CD14-positive monocyte (primary cell): ENCODE measurements at regions not wholly inside any gene's neighbourhood (a gene's known extent, or its start where the extent isn't known, plus 50 kb on each side); places are given as distances from the start of the nearest gene placed in this dataset.

Experiments
- DNase-seq, 3 donors: peaks; one replicate each; pipeline ENCODE4 v3.0.0-alpha.2; 2011 to 2022
- H2AFZ ChIP-seq: 2 replicates; pipeline ENCODE4 v1.6.0; 2012; ENCODE audit warnings: mild to moderate bottlenecking, low read depth, low read length, inconsistent platforms; ENCODE audit not compliant: insufficient read depth, poor library complexity, severe bottlenecking
- H3K27ac ChIP-seq, 2 donors: 1 replicate in 1 of 2; 2 replicates in 1 of 2; pipeline ENCODE4 v1.5.1; 2012 to 2013; ENCODE audit warnings: low read length in 2 of 2, control low read depth in 1 of 2, inconsistent platforms in 1 of 2, low read depth in 1 of 2, mild to moderate bottlenecking in 1 of 2
- H3K27me3 ChIP-seq, 2 donors: one replicate each; pipeline versions ENCODE4 v1.6.0 to v1.6.1; 2011 to 2013; ENCODE audit warnings: low read length in 2 of 2; ENCODE audit not compliant: control insufficient read depth in 2 of 2, insufficient read depth in 2 of 2
- H3K36me3 ChIP-seq, 2 donors: replicated peaks in 1 of 2; 1 replicate in 1 of 2; 2 replicates in 1 of 2; pipeline versions ENCODE4 v1.5.1 to v1.6.1; 2012 to 2013; ENCODE audit warnings: low read length in 2 of 2, control low read depth in 1 of 2, inconsistent platforms in 1 of 2, mild to moderate bottlenecking in 1 of 2; ENCODE audit not compliant: insufficient read depth in 2 of 2, control insufficient read depth in 1 of 2
- H3K4me1 ChIP-seq, 2 donors: 1 replicate in 1 of 2; 2 replicates in 1 of 2; pipeline versions ENCODE4 v1.5.1 to v1.6.1; 2012 to 2013; ENCODE audit warnings: low read length in 2 of 2, control low read depth in 1 of 2, inconsistent platforms in 1 of 2, mild to moderate bottlenecking in 1 of 2, moderate library complexity in 1 of 2; ENCODE audit not compliant: insufficient read depth in 2 of 2, control insufficient read depth in 1 of 2
- H3K4me2 ChIP-seq: replicated peaks from 2 replicates; pipeline ENCODE3; 2012; ENCODE audit warnings: low read length, moderate library complexity, mild to moderate bottlenecking; ENCODE audit not compliant: poor library complexity, severe bottlenecking; ENCODE audit errors: extremely low read depth
- H3K4me3 ChIP-seq, 3 experiments: fragments of 200-600 bp in 1 of 3; sonication (generic) in 1 of 3; replicated peaks in 1 of 3; 1 replicate in 2 of 3; 2 replicates in 1 of 3; pipeline ENCODE4 v1.5.1; 2011 to 2013; ENCODE audit warnings: low read length in 3 of 3, mild to moderate bottlenecking in 3 of 3, control low read depth in 2 of 3, low read depth in 2 of 3, inconsistent platforms in 1 of 3, moderate library complexity in 1 of 3
- H3K79me2 ChIP-seq: 2 replicates; pipeline ENCODE4 v1.6.0; 2012; ENCODE audit warnings: mild to moderate bottlenecking, control low read depth, inconsistent platforms, low read length, moderate library complexity; ENCODE audit not compliant: insufficient read depth
- H3K9ac ChIP-seq: 2 replicates; pipeline ENCODE4 v1.6.0; 2017; ENCODE audit warnings: low read length, mild to moderate bottlenecking; ENCODE audit not compliant: insufficient read depth, poor library complexity, severe bottlenecking
- H3K9me3 ChIP-seq, 2 donors: replicated peaks in 1 of 2; 1 replicate in 1 of 2; 2 replicates in 1 of 2; pipeline versions ENCODE4 v1.5.1 to v1.6.1; 2012 to 2013; ENCODE audit warnings: low read length in 2 of 2, control low read depth in 1 of 2; ENCODE audit not compliant: control insufficient read depth in 1 of 2, insufficient read depth in 1 of 2
- H4K20me1 ChIP-seq: 2 replicates; pipeline ENCODE4 v1.6.0; 2012; ENCODE audit warnings: mild to moderate bottlenecking, low read length, control low read depth, moderate library complexity; ENCODE audit not compliant: insufficient read depth
- H3K27ac Mint-ChIP-seq, 7 donors: one replicate each; pipeline ENCODE4 v1.8.0; 2020; ENCODE audit warnings: mild to moderate bottlenecking in 7 of 7, mixed read lengths in 7 of 7, moderate library complexity in 6 of 7, inconsistent platforms in 2 of 7
- H3K27me3 Mint-ChIP-seq, 3 donors: one replicate each; pipeline ENCODE4 v1.8.0; 2021 to 2022; ENCODE audit warnings: low read depth in 3 of 3, mild to moderate bottlenecking in 3 of 3, mixed read lengths in 3 of 3, moderate library complexity in 3 of 3, inconsistent platforms in 1 of 3
- H3K36me3 Mint-ChIP-seq, 2 donors: one replicate each; pipeline ENCODE4 v1.8.0; 2020; ENCODE audit warnings: mixed read lengths in 2 of 2, inconsistent platforms in 1 of 2, mild to moderate bottlenecking in 1 of 2
- H3K4me1 Mint-ChIP-seq: one replicate; pipeline ENCODE4 v1.8.0; 2020; ENCODE audit warnings: mild to moderate bottlenecking, mixed read lengths
- H3K4me3 Mint-ChIP-seq, 2 donors: one replicate each; pipeline ENCODE4 v1.8.0; 2020; ENCODE audit warnings: mild to moderate bottlenecking in 2 of 2, mixed read lengths in 2 of 2, moderate library complexity in 1 of 2
- H3K9me3 Mint-ChIP-seq, 7 donors: one replicate each; pipeline ENCODE4 v1.8.0; 2020 to 2022; ENCODE audit warnings: mixed read lengths in 7 of 7, mild to moderate bottlenecking in 6 of 7, moderate library complexity in 6 of 7, inconsistent platforms in 2 of 7
- WGBS: methylation state at CpG from one replicate; pipeline ENCODE4 v1.1.5; 2013; ENCODE audit warnings: missing lambda C conversion rate; ENCODE audit not compliant: insufficient coverage; 5-methylcytosine and 5-hydroxymethylcytosine counted together
- intact Hi-C, 2 donors: fragments of 100-400 bp; cut with micrococcal nuclease; formaldehyde crosslinking; loops; one replicate each; pipeline versions ENCODE4 v1.15.0 to v1.15.1; 2023
- TF ChIP-seq, protein P1 (sequence below): fragments of 200-600 bp; IDR thresholded peaks from one replicate; pipeline ENCODE4 v1.8.0; 2022; ENCODE audit warnings: antibody characterized with exemption, mild to moderate bottlenecking

DNA sequence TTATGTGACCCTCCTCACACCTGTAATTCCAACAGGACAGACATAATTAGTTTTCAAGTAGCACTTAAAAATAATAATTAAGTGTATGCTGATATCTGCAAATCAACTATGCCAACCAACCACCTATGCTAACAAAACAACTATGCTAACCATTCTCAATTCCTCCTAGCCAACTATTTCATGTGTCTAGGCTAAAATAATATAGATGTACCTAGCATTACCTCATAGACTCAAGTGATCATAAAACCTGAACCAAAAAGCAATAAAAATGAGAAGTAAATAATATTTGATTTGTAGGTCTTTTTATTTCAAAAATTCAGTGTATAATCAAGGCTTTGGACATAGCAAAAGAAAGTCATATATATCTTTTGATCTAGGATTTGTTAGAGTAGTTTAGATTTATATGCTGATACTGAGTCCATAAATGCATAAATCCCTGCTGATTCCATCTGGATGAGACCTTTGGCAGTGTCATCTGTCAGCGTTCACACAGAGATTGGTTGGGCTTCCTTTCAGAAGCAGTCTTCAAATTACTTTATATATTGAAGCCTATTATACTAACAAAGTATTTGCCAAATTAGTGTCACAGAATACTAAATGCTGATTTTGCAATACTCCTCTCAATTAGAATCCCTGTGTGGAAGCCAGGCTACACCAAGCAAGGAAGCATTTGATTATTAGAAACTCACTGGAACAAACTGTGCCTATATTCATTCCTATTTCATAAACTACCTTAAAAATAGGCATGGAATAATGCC lies 101.4 kb upstream of the PPM1H start:
- no peaks in the 10 kb centered on the region for H3K4me1 ChIP-seq
- 83% methylated on average over 1 of the region's 1 CpG for WGBS
- no peaks in the 10 kb centered on the region for H3K36me3 ChIP-seq
- no peak overlapping the region for H3K4me2 ChIP-seq
- H2AFZ ChIP-seq = no peak overlapping the region
- H3K9me3 Mint-ChIP-seq = peaks cover 0 to 7% (median 1%) of the 10 kb centered on the region in 7 donors
- H3K27ac Mint-ChIP-seq = no peak overlapping the region
- no peaks in the 10 kb centered on the region for H3K36me3 Mint-ChIP-seq
- no peak overlapping the region for H3K9ac ChIP-seq
- H4K20me1 ChIP-seq = no peaks in the 10 kb centered on the region
- no peaks in the 10 kb centered on the region for H3K4me1 Mint-ChIP-seq
- H3K9me3 ChIP-seq = no peaks in the 10 kb centered on the region
- intact Hi-C loops = no loop called here
- H3K4me3 ChIP-seq = no peak overlapping the region
- no peaks in the 10 kb centered on the region for H3K27me3 Mint-ChIP-seq
- H3K27me3 ChIP-seq = no peaks in the 10 kb centered on the region
- TF ChIP-seq, protein P1, sequence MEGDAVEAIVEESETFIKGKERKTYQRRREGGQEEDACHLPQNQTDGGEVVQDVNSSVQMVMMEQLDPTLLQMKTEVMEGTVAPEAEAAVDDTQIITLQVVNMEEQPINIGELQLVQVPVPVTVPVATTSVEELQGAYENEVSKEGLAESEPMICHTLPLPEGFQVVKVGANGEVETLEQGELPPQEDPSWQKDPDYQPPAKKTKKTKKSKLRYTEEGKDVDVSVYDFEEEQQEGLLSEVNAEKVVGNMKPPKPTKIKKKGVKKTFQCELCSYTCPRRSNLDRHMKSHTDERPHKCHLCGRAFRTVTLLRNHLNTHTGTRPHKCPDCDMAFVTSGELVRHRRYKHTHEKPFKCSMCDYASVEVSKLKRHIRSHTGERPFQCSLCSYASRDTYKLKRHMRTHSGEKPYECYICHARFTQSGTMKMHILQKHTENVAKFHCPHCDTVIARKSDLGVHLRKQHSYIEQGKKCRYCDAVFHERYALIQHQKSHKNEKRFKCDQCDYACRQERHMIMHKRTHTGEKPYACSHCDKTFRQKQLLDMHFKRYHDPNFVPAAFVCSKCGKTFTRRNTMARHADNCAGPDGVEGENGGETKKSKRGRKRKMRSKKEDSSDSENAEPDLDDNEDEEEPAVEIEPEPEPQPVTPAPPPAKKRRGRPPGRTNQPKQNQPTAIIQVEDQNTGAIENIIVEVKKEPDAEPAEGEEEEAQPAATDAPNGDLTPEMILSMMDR = no peak
- no peak overlapping the region for H3K4me3 Mint-ChIP-seq
- H3K79me2 ChIP-seq = no peaks in the 10 kb centered on the region
- no peak overlapping the region for H3K27ac ChIP-seq
- no peak for DNase-seq

DNA sequence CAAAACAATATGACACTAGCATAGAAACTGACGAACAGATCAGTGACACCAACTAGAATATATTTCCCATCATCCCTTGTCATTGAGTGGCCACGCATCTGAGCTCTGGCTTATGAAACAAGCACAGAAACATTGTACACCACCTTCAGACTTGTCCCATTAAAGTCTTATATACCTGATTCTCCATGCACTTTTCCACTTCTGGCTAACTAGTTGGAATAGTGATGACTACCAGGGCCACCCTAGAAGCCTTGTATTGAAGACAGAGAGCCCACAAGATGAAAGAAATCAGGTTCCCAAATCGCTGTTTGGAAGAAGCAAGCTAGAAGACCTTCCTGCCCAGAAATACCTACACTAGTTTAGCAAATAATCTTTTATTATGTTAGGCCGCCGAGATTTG lies 99.7 kb upstream of the PPM1H start:
- H3K4me1 Mint-ChIP-seq = no peaks in the 10 kb centered on the region
- WGBS = 78% methylated on average over 2 of the region's 5 CpGs
- Histone ChIP-seq H3K27ac (no peak overlapping the region), H3K27me3 (no peaks in the 10 kb centered on the region), H3K4me1 (no peaks in the 10 kb centered on the region), H3K9ac (no peak overlapping the region), H3K36me3 (no peaks in the 10 kb centered on the region), H3K4me2 (no peak overlapping the region), H4K20me1 (no peaks in the 10 kb centered on the region), H3K79me2 (no peaks in the 10 kb centered on the region), H3K4me3 (no peak overlapping the region), H3K9me3 (no peaks in the 10 kb centered on the region), H2AFZ (no peak overlapping the region)
- no peaks in the 10 kb centered on the region for H3K36me3 Mint-ChIP-seq
- TF ChIP-seq, protein P1 = no peak
- no peaks in the 10 kb centered on the region for H3K27me3 Mint-ChIP-seq
- DNase-seq = no peak
- no peak overlapping the region for H3K27ac Mint-ChIP-seq
- peaks cover 0 to 7% (median 2%) of the 10 kb centered on the region in 7 donors for H3K9me3 Mint-ChIP-seq
- no peak overlapping the region for H3K4me3 Mint-ChIP-seq
- intact Hi-C loops = no loop called here
